IMR-90 (cell line): ENCODE measurements at regions not wholly inside any gene's neighbourhood (a gene's known extent, or its start where the extent isn't known, plus 50 kb on each side); places are given as distances from the start of the nearest gene placed in this dataset.

Experiments used
- ATAC-seq: fragments of 200-7000 bp; cut with Tn5 transposase; 2 replicates; pipeline ENCODE4 v1.9.1; 2020; ENCODE audit warnings: low read depth, mild to moderate bottlenecking, moderate library complexity
- BruUV-seq: library from RNA; stranded (reverse); fragments of 400-500 nt; replicated peaks from 2 replicates; lab custom pipeline; 2021; lab: Mats Ljungman, UMichigan
- CTCF ChIA-PET: fragments of 300-600 bp; formaldehyde crosslinking; extraction: SDS; loops from one replicate; lab custom pipeline; 2021; ENCODE audit warnings: antibody characterized with exemption; lab: Yijun Ruan, JAX
- POLR2A ChIA-PET: fragments of 300-600 bp; sonication (Branson Sonifier 250); formaldehyde crosslinking; loops from one replicate; lab custom pipeline; 2022; ENCODE audit warnings: antibody characterized with exemption; ENCODE audit not compliant: unreplicated experiment; lab: Charles Lee
- DNase-seq: peaks from one replicate; pipeline ENCODE4 v3.0.0; 2013
- H2AFZ ChIP-seq: replicated peaks from 2 replicates; pipeline ENCODE3; 2013; ENCODE audit warnings: low read length, mild to moderate bottlenecking; ENCODE audit not compliant: poor library complexity
- H2AK5ac ChIP-seq: 2 replicates; pipeline ENCODE4 v1.6.1; 2013; ENCODE audit warnings: low read depth, low read length, inconsistent platforms
- H2AK9ac ChIP-seq: replicated peaks from 2 replicates; pipeline ENCODE3; 2013; ENCODE audit warnings: mild to moderate bottlenecking, low read depth, low read length, moderate library complexity; ENCODE audit not compliant: poor library complexity
- H2BK120ac ChIP-seq: 2 replicates; pipeline ENCODE4 v1.6.1; 2013; ENCODE audit warnings: low read depth, low read length, inconsistent platforms
- H2BK15ac ChIP-seq: 3 replicates; pipeline ENCODE4 v1.6.1; 2013; ENCODE audit warnings: low read depth, low read length, inconsistent platforms
- H2BK20ac ChIP-seq: 2 replicates; pipeline ENCODE4 v1.6.1; 2013; ENCODE audit warnings: low read depth, mild to moderate bottlenecking, inconsistent platforms, low read length, moderate library complexity
- H2BK5ac ChIP-seq: 2 replicates; pipeline ENCODE4 v1.6.1; 2013; ENCODE audit warnings: mild to moderate bottlenecking, low read depth, low read length, inconsistent platforms; ENCODE audit not compliant: poor library complexity, severe bottlenecking
- H3K14ac ChIP-seq: replicated peaks from 2 replicates; pipeline ENCODE4 v1.6.1; 2013; ENCODE audit warnings: low read depth, low read length, inconsistent platforms
- H3K18ac ChIP-seq: 2 replicates; pipeline ENCODE4 v1.6.1; 2013; ENCODE audit warnings: low read depth, low read length, control low read depth
- H3K23ac ChIP-seq: 2 replicates; pipeline ENCODE4 v1.6.1; 2013; ENCODE audit warnings: low read depth, low read length, inconsistent platforms
- H3K27ac ChIP-seq: 2 replicates; pipeline ENCODE4 v1.5.1; 2013; ENCODE audit warnings: mild to moderate bottlenecking, control low read depth, low read length; ENCODE audit not compliant: insufficient read depth
- H3K27me3 ChIP-seq: 2 replicates; pipeline ENCODE4 v1.6.1; 2013; ENCODE audit warnings: low read length; ENCODE audit not compliant: control insufficient read depth, insufficient read depth
- H3K36me3 ChIP-seq: 2 replicates; pipeline ENCODE4 v1.6.1; 2013; ENCODE audit warnings: low read length, mixed read lengths; ENCODE audit not compliant: control insufficient read depth, insufficient read depth
- H3K4ac ChIP-seq: 2 replicates; pipeline ENCODE4 v1.6.1; 2013; ENCODE audit warnings: low read depth, low read length, inconsistent platforms
- H3K4me1 ChIP-seq: 2 replicates; pipeline ENCODE4 v1.6.1; 2013; ENCODE audit warnings: low read length, mixed read lengths; ENCODE audit not compliant: control insufficient read depth, insufficient read depth
- H3K4me2 ChIP-seq: 2 replicates; pipeline ENCODE4 v1.6.1; 2013; ENCODE audit warnings: low read depth, mild to moderate bottlenecking, control low read depth, low read length, moderate library complexity
- H3K4me3 ChIP-seq: 2 replicates; pipeline ENCODE4 v1.5.1; 2013; ENCODE audit warnings: low read depth, mild to moderate bottlenecking, control low read depth, low read length, moderate library complexity; ENCODE audit not compliant: insufficient read depth
- H3K56ac ChIP-seq: 2 replicates; pipeline ENCODE4 v1.6.1; 2013; ENCODE audit warnings: low read length, inconsistent platforms; ENCODE audit not compliant: insufficient read depth; ENCODE audit errors: extremely low read depth
- H3K79me1 ChIP-seq, 2 experiments: 2 replicates each; pipeline ENCODE4 v1.6.1; 2013; ENCODE audit warnings: low read length in 2 of 2, inconsistent platforms in 1 of 2, low read depth in 1 of 2
- H3K9ac ChIP-seq: 2 replicates; pipeline ENCODE4 v1.6.1; 2013; ENCODE audit warnings: low read depth, low read length, control low read depth
- H3K9me1 ChIP-seq: 2 replicates; pipeline ENCODE4 v1.6.1; 2013; ENCODE audit warnings: low read length, inconsistent platforms; ENCODE audit not compliant: insufficient read depth
- H3K9me3 ChIP-seq: 2 replicates; pipeline ENCODE4 v1.6.1; 2013; ENCODE audit warnings: low read length; ENCODE audit not compliant: control insufficient read depth, insufficient read depth
- H4K20me1 ChIP-seq: 2 replicates; pipeline ENCODE4 v1.6.1; 2013; ENCODE audit warnings: low read length, inconsistent platforms; ENCODE audit not compliant: insufficient read depth
- H4K5ac ChIP-seq: 2 replicates; pipeline ENCODE4 v1.6.1; 2013; ENCODE audit warnings: mild to moderate bottlenecking, low read depth, low read length, control low read depth
- H4K8ac ChIP-seq, 2 experiments: 2 replicates each; pipeline ENCODE4 v1.6.1; 2013; ENCODE audit warnings: low read depth in 2 of 2, low read length in 2 of 2, control low read depth in 1 of 2, inconsistent platforms in 1 of 2
- H4K91ac ChIP-seq: 2 replicates; pipeline ENCODE4 v1.6.1; 2013; ENCODE audit warnings: low read depth, low read length, inconsistent platforms; ENCODE audit not compliant: insufficient read depth
- BHLHE40 ChIP-seq: fragments of 150-350 bp; IDR thresholded peaks from 2 replicates; pipeline ENCODE4 v1.6.1; 2016; ENCODE audit warnings: mild to moderate bottlenecking, low read depth, low read length
- CEBPB ChIP-seq: IDR thresholded peaks from 2 replicates; pipeline ENCODE4 v1.6.1; 2012; ENCODE audit warnings: low read depth, low read length, improper control_type of control experiment
- CHD1 ChIP-seq: IDR thresholded peaks from 2 replicates; pipeline ENCODE4 v1.6.1; 2012; ENCODE audit warnings: low read depth, low read length, improper control_type of control experiment
- CTCF ChIP-seq: conservative IDR thresholded peaks from 2 replicates; pipeline ENCODE4 v1.5.1; 2012; ENCODE audit warnings: mild to moderate bottlenecking, low read depth, low read length, improper control_type of control experiment
- FOS ChIP-seq: fragments of 150-350 bp; IDR thresholded peaks from 2 replicates; pipeline ENCODE4 v1.6.1; 2016; ENCODE audit warnings: low read depth, low read length
- MAFK ChIP-seq: IDR thresholded peaks from 2 replicates; pipeline ENCODE4 v1.6.1; 2012; ENCODE audit warnings: low read depth, low read length, improper control_type of control experiment
- MAZ ChIP-seq: IDR thresholded peaks from 2 replicates; pipeline ENCODE4 v1.6.1; 2012; ENCODE audit warnings: low read depth, mild to moderate bottlenecking, low read length, improper control_type of control experiment, moderate library complexity, borderline replicate concordance
- MXI1 ChIP-seq: IDR thresholded peaks from 2 replicates; pipeline ENCODE4 v1.6.1; 2012; ENCODE audit warnings: low read depth, mild to moderate bottlenecking, low read length, moderate library complexity, borderline replicate concordance
- NFE2L2 ChIP-seq: fragments of 150-350 bp; IDR thresholded peaks from 2 replicates; pipeline ENCODE4 v1.6.1; 2016; ENCODE audit warnings: low read depth, mild to moderate bottlenecking, low read length
- POLR2A ChIP-seq: IDR thresholded peaks from 2 replicates; pipeline ENCODE4 v1.6.1; 2012; ENCODE audit warnings: mild to moderate bottlenecking, low read depth, low read length
- RAD21 ChIP-seq: IDR thresholded peaks from 2 replicates; pipeline ENCODE4 v1.6.1; 2012; ENCODE audit warnings: low read length, improper control_type of control experiment
- RCOR1 ChIP-seq: IDR thresholded peaks from 2 replicates; pipeline ENCODE4 v1.6.1; 2012; ENCODE audit warnings: mild to moderate bottlenecking, low read length, improper control_type of control experiment; ENCODE audit not compliant: insufficient replicate concordance
- RFX5 ChIP-seq: IDR thresholded peaks from 2 replicates; pipeline ENCODE4 v1.8.0; 2012; ENCODE audit warnings: low read depth, mild to moderate bottlenecking, low read length, moderate library complexity
- SMC3 ChIP-seq: fragments of 150-350 bp; IDR thresholded peaks from 2 replicates; pipeline ENCODE4 v1.6.1; 2016; ENCODE audit warnings: low read depth, mild to moderate bottlenecking, antibody characterized with exemption, low read length, moderate library complexity
- USF2 ChIP-seq: fragments of 150-350 bp; IDR thresholded peaks from 2 replicates; pipeline ENCODE4 v1.6.1; 2017; ENCODE audit warnings: mild to moderate bottlenecking, antibody characterized with exemption, low read length, low read depth
- WGBS, 2 experiments: methylation state at CpG; one replicate each; pipeline versions ENCODE4 v1.1.5 to v1.1.7; 2013; ENCODE audit warnings: missing lambda C conversion rate in 2 of 2; ENCODE audit not compliant: insufficient read length in 1 of 2; ENCODE audit errors: extremely low coverage in 2 of 2; 5-methylcytosine and 5-hydroxymethylcytosine counted together
- dilution Hi-C: fragments of 300-500 bp; cut with HindIII; formaldehyde crosslinking; loops from one replicate; pipeline ENCODE4 v1.14.3; 2018; ENCODE audit warnings: low sequenced_read_pairs; ENCODE audit not compliant: unreplicated experiment
- in situ Hi-C: fragments of 300-500 bp; cut with MboI; formaldehyde crosslinking; loops from 3 replicates; pipeline ENCODE4 v1.14.3; 2019; ENCODE audit warnings: low sequenced_read_pairs, inconsistent platforms, mixed read lengths
- intact Hi-C: fragments of 100-400 bp; cut with micrococcal nuclease; formaldehyde crosslinking; loops from 2 replicates; pipeline ENCODE4 v1.10.0; 2022
- TF ChIP-seq, protein P1 (sequence below): fragments of 150-350 bp; IDR thresholded peaks from 2 replicates; pipeline ENCODE4 v1.6.1; 2016; ENCODE audit warnings: low read depth, mild to moderate bottlenecking, low read length, moderate library complexity, borderline replicate concordance

DNA sequence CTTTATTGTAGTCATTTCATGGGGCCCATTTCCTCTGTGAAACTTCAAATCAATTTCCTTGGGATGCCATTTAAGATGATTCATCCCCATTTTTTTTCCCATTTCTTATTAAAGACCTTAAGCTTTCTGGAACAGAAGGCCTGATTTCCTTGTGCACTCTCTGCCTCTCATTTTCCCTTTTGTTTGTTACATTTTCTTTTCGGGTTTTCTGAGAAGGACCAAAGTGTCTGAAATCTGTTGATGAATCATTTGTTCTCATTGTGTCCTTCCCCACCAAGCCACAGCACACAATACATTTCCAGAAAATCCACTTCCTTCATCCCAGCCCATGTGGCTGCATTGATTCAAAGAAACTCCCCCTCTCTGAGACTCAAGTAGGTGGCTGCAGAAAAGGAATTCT lies 372.4 kb downstream of the SFMBT2 start:
- Histone ChIP-seq H3K27me3 (no peaks in the 10 kb centered on the region), H3K79me1 (no peaks in the 10 kb centered on the region), H2BK120ac (no peak overlapping the region), H3K4me2 (no peak overlapping the region), H3K56ac (no peak overlapping the region), H4K91ac (no peak overlapping the region), H3K18ac (no peak overlapping the region), H3K4ac (no peak overlapping the region), H3K23ac (no peak overlapping the region), H4K8ac (no peak overlapping the region), H2BK5ac (no peak overlapping the region), H3K9me3 (no peaks in the 10 kb centered on the region), H3K4me3 (no peak overlapping the region), H2AK9ac (no peak overlapping the region), H2AFZ (no peak overlapping the region), H4K20me1 (no peaks in the 10 kb centered on the region), H3K14ac (no peak overlapping the region), H3K9me1 (no peaks in the 10 kb centered on the region), H3K36me3 (no peaks in the 10 kb centered on the region), H2BK15ac (no peak overlapping the region), H4K5ac (no peak overlapping the region), H3K27ac (no peak overlapping the region), H3K9ac (no peak overlapping the region), H2AK5ac (no peak overlapping the region), H3K4me1 (no peaks in the 10 kb centered on the region), H2BK20ac (no peak overlapping the region)
- no peak for TF ChIP-seq NFE2L2
- no peak for TF ChIP-seq RCOR1
- TF ChIP-seq MAZ = no peak
- no peak for TF ChIP-seq POLR2A
- TF ChIP-seq RFX5 = no peak
- TF ChIP-seq SMC3 = no peak
- no peak for TF ChIP-seq CTCF
- TF ChIP-seq RAD21 = no peak
- TF ChIP-seq, protein P1, sequence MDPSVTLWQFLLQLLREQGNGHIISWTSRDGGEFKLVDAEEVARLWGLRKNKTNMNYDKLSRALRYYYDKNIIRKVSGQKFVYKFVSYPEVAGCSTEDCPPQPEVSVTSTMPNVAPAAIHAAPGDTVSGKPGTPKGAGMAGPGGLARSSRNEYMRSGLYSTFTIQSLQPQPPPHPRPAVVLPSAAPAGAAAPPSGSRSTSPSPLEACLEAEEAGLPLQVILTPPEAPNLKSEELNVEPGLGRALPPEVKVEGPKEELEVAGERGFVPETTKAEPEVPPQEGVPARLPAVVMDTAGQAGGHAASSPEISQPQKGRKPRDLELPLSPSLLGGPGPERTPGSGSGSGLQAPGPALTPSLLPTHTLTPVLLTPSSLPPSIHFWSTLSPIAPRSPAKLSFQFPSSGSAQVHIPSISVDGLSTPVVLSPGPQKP = no peak
- TF ChIP-seq CEBPB = no peak
- no peak for TF ChIP-seq USF2
- TF ChIP-seq BHLHE40 = no peak
- TF ChIP-seq MAFK = no peak
- no peak for TF ChIP-seq FOS
- no peak for TF ChIP-seq CHD1
- no peak for TF ChIP-seq MXI1
- dilution Hi-C loops (no loop called here), intact Hi-C loops (no loop called here), in situ Hi-C loops (no loop called here)
- ChIA-PET CTCF (no interaction called here), POLR2A (no interaction called here)
- no CpG with 5 or more reads among the region's 1 CpG for WGBS, 2 experiments
- DNase-seq = no peak
- no peak for ATAC-seq
- BruUV-seq = no TSS peak
